ENCODE measurements at regions not wholly inside any gene's neighbourhood (a gene's known extent, or its start where the extent isn't known, plus 50 kb on each side); places are given as distances from the start of the nearest gene placed in this dataset.

GRCh38 chr1:181392613-181393220, 90.6 kb upstream of the CACNA1E start:
- DNase-seq, result peak; percentile 5 to 25 (median 11)

GRCh38 chr1:181394766-181395165, 88.6 kb upstream of the CACNA1E start:
- no peak for DNase-seq

GRCh38 chr1:181396171-181396670, 87.1 kb upstream of the CACNA1E start:
- DNase-seq, result peak in 1 of 4 experiments; percentile 2

GRCh38 chr1:181396811-181397210, 86.5 kb upstream of the CACNA1E start:
- DNase-seq, result no peak

- no peak for DNase-seq
These were observed 85.5 kb upstream of the CACNA1E start for GRCh38 chr1:181397845-181398244.

GRCh38 chr1:181398544-181398943, 84.8 kb upstream of the CACNA1E start:
- DNase-seq, result no peak

- no peak for DNase-seq
These were observed 77.7 kb upstream of the CACNA1E start for GRCh38 chr1:181405584-181405983.

- DNase-seq, result no peak
These were observed 76.3 kb upstream of the CACNA1E start for GRCh38 chr1:181406989-181407388.

- DNase-seq, result no peak
These were observed 73.3 kb upstream of the CACNA1E start for GRCh38 chr1:181409981-181410380.

GRCh38 chr1:181412746-181413145, 70.6 kb upstream of the CACNA1E start:
- DNase-seq, result no peak

- DNase-seq, result no peak
These were observed 70.0 kb upstream of the CACNA1E start for GRCh38 chr1:181413195-181413815.

GRCh38 chr1:181413836-181414235, 69.5 kb upstream of the CACNA1E start:
- no peak for DNase-seq

- no peak for DNase-seq
These were observed 67.0 kb upstream of the CACNA1E start for GRCh38 chr1:181416268-181416860.

GRCh38 chr1:181417915-181418314, 65.4 kb upstream of the CACNA1E start:
- no peak for DNase-seq

GRCh38 chr1:181423301-181423918, 59.9 kb upstream of the CACNA1E start:
- peak; percentile 12 to 50 (median 33) for DNase-seq

- peak; percentile 81 to 92 (median 88) for DNase-seq
These were observed 58.4 kb upstream of the CACNA1E start for GRCh38 chr1:181424786-181425403.

- DNase-seq, result peak in 1 of 4 experiments; percentile 1
These were observed 57.8 kb upstream of the CACNA1E start for GRCh38 chr1:181425566-181425965.

GRCh38 chr1:181429462-181429861, 53.9 kb upstream of the CACNA1E start:
- no peak for DNase-seq

GRCh38 chr1:181430015-181430885, 53.1 kb upstream of the CACNA1E start:
- no peak for DNase-seq
